GM19328 (cell line): ENCODE measurements at regions not wholly inside any gene's neighbourhood (a gene's known extent, or its start where the extent isn't known, plus 50 kb on each side); places are given as distances from the start of the nearest gene placed in this dataset.
"Not testable (repeated sequence)": the region's sequence is repeated elsewhere in the genome, so short reads cannot be mapped to it uniquely, and the experiment has no call there.

ENCODE experiments used
- ATAC-seq: cut with Tn5 transposase; IDR thresholded peaks from one replicate; pipeline ENCODE4 v1.9.1; 2021; ENCODE audit warnings: mild to moderate bottlenecking, moderate library complexity; ENCODE audit not compliant: unreplicated experiment

DNA sequence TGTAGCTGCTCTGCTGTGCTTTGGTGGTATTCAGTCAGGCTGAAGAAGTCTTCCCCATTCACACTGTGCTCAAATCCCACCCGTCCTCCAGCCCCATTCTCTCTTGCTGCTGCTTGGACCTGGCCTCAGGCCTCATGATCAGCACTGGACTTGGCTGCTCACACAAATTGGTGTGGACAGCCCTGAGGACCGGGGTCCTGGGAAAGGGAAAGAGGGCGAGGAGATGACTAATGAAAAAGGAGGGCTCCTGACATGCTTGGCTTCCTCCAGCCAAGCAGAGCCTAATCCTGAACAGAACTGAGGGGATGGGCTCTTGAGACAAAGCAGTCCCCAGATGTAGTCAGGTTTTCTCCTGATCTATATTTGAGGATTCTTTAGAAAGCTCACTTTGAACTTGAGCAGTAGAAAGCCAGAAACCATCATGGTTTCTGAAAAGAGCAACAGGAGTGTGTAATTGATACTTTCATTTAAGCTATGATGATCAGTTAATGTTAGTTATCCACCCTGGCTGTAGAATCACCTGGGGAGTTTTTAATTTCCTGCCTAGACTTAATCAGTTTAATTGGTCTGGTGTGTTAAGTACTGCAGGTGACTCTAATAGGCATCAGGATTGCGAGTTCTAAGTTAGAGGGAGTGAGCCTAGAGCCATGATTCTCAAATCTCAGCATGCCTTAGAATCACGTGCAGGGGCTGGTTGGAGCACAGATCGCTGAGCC, 79.4 kb upstream of the THBS1 start:
- no peak for ATAC-seq

DNA sequence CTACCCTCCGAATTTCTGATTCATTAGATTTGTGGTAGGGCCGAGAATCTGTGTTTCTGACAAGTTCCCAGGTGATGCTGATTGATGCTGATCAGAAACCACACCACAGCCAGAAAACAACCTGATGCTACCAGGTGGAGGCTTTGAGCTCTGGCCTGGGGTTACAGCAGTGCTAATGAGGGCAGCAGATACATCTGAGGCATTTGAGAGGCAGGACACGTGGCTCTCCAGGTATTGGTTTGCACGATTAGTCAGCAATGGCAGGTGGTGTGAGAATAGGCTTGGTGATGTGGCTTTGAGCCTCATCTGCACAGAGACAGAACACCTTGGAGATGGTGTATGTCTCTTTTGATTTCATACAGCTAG, 78.8 kb upstream of the THBS1 start:
- ATAC-seq = no peak

DNA sequence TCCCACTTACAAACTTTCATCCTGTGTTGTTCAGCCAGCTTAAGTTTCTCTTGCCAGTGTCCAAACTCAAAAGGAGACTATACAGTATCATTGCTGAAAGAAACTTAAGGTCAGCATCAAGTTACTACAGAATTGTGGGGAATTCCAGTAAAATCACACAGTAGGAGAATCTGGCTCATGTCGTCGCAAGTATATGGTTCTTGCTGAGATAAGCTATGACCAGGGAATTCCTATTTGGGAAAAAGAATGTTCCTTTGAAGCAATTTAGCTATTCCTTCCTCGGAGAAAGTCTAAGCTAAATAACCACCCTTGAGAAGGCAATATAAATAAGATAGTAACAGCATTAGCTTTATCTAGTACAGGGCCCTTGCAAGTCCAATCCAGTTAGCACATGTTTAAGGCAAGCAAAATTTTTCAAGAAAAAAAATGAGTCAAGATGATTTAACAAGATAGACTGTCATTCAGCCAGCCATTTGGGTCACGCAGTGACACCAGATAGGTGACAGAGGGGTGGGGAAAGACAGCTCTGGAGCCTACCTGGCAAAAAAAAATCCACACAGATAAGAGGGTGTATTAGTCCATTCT, 78.2 kb upstream of the THBS1 start:
- ATAC-seq = no peak

DNA sequence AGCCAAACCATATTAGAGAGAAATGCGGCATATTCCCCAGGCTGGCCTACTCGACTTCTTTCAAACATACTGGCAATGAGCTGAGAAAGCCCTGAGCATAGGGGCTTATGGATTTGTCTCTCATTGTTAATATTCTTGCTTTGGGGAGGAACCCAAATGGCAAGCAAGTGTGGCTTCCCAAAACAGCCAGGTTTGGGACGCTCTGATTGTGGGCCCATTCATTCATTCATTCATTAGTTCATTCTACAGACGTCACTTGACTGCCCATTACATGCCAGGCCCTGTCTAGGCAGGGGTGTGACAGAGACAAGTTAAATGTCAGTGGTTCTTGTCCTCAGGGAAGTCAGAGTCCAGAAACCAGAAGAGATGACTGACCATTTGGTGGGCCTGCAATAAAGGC, 77.4 kb upstream of the THBS1 start:
- no peak for ATAC-seq

DNA sequence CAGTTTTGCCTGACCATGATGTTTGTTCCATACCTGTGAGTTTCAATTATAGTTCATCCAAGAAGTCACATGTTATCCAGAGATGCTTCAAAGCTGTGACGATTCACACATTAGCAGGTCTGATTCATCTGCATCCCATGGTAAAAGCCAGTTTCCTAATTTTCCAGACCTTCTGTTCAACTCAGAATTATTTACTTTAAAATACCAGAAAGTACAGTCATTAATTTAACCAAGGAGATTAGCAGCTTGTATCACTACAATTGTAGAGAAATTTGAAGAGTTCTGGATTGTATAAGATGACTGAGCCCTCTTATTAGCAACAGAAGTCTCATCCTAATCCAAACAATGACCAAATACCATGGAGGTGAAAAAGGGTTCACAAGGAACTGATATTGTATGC, 76.1 kb upstream of the THBS1 start:
- no peak for ATAC-seq

DNA sequence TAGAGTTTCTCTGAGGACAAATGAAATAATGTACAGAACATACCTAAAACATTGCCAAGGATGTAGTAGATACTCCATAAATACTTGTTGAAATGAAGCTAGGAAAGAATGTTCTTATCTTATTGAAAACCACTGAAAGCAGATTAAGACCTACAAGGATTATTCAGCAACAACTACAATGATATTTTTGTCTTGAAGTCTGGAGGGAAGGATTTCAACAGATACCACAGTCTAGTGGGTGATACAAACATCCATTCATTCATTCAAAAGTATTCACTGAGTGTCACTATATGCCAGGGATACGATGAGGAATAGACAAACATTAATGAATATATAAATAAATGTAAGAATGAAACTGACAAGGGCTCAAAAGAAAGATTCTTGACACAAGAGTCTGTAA, 74.7 kb upstream of the THBS1 start:
- ATAC-seq = no peak

DNA sequence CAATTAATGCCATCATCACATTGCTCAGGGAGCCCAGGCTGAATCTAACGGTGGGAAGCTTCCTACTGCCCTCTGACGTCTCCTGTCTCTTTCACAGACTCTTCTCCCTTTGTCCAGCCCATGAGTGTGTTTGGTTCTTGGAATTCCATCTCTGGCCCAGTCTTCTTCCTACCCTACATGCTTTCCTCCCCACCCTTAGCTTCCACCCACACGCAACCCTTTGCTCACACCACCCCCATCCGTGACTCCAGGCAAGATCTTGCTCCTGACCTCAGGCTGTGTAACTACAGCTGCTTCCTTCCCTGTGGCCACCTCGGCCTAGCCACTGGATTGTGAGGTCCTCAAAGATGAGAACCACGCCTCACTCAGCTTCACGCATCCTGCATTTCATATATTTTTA, 72.3 kb upstream of the THBS1 start:
- ATAC-seq = no peak

DNA sequence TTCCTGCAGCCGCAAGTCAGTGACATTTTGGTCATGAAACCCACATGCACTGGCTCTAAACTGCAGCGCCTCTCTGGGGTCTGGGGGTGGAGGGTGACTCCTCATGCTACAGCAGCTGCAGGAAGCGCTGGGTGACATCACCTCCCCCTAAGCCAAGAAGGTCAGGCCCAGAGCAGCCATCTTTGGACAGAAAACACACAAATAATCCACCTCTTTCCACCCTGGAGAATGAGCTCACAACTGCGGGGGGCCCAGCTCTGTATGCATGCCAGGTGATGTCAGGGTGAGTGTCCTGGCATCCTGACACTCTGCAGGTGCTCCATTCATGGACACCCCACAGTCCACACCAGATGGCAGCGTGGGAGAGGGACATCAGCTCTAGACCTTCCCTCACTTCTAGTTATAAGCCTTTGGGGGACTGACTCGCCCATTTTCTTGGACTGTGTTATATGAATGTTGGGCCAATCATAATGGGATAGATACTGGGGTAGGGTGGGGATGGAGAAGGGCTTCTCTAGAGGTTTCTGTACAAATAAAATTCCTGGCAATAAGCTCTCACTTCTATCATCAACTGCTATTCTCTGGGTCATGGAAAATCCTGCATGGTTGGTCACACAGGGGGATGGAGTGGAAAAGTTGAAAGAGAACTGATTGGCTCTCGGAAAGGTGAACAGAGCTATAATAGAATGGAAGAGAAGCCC, 70.7 kb upstream of the THBS1 start:
- ATAC-seq = no peak

DNA sequence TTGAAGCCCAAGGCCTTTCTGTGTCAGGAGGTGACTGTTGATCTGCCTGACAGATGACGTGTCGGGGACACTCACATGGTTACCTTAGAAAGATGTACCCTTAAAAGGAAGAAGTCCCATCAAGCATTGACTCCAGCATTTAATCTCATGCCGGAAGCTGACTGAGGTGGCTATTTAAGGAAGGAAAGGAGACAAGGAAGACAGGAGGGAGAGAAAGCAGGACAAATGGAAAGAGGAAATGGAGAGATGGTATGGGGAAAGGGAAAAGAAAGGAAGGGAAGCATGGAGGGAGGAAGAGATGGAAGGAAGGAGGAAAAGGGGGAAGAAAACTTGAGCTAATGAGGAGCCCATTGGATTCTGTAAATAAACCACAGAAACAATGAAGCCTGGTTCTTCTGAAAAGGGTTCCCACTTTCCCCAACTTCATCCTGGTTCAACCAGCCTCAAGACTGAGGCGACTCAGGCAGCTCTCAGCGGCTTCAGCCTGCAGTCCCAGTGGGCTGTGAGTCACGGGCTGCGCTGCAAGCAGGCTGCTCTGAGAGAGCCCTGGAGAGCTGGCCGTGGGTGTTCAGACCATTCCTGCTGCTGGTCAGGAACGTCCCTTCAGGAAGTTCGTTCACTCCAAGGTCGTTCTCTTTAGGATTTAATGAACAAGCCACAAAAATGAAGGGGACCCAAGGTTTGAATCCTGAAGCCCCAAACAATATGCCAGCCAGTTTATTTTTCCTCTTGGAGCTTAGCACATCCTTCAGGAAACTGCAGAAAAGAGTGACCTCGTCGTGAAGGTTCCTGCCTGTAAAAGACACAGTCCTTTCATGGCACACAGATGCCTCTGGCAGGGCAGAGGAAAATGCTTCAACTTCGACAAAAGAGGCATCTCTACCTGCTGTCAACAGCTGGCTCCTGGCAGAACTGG, 69.6 kb upstream of the THBS1 start:
- ATAC-seq = no peak

DNA sequence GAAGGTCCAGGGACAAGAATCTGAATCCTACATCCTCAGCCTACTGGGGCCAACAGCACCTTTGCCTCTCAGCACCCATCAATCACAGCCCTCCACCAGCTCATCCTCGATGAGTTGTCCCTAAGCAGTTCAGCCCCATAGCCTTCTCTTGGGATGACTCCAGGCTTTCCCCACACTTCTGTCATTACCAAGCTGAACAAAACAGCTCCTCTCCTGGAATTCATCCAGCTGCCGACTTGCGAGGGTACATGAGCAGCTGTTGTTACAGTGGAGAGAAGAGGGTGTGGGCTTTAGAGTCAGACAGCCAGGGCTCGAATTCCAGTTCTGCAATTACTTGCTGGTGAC, 69.0 kb upstream of the THBS1 start:
- ATAC-seq = no peak

DNA sequence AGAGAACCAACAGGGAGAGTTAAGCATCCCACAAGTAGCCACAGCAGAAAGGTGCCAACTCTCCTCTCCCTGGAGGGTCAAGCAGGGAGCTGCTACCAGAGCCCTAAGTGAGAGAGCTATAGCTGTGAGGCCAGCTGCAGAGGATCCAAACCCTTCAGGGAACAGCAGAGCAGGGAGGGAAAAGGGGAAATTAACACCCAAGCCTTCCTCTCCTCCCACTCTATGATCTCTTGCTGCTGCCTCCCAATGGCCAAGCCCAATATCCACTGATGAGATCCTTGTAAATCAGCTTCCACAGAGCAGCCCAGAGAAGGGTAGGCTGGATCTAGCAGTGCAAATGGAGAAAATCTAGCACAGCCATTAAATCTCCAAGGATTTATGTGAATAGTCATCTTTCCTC, 68.2 kb upstream of the THBS1 start:
- ATAC-seq = no peak

DNA sequence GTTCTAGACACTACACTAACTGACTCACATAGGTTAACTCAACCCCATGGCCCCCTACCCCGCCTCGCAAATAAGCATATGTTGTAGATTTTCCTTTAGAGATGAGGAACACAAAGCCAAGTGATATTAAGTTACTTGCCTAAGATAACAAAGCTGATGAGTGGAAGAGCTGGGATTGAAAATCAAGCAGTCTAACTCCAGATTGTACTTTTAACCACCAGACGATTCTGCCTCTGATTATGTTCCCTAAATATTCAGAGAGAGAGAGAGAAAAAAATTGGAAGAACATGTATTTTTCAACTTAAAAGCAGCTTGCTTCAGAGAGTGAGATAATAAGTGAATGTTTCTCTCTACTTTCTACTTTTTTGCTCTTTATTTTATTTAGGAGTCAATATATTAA, 66.9 kb upstream of the THBS1 start:
- ATAC-seq = no peak

DNA sequence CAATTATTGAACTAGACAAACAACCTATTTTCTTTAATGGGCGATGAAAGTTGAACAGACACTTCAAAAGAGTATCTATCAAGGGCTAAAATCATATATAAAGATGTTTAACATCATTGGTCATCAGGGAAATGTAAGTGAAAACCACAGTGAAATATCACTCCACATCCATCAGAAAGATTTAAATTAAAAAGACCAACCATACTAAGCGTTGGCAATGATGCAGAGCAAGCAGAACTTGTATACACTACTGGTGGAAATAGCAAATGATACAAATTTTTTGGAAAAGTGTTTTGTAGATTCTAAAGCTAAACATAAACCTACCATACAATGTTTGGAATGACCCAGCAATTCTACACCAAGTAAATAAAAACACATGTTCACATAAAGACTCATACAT, 65.9 kb upstream of the THBS1 start:
- no peak for ATAC-seq

DNA sequence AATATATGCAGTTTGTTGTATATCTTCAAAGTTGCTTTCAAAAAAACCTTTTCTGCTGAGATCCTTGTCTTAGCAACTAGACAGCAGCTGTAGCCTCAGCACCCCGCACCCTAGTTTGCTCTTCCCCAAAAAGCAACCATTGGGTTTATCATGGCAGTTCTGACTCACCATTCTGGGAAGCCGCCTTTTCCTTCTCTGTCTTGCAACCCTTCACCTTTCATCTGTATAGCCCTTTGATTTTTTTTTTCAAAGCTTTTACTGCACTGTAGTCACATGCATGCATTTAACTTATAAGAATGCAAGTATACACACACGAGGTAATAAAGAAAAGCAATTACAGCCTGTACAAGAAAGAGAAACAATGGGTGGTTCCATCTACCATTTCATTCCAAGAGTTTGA, 65.1 kb upstream of the THBS1 start:
- ATAC-seq = no peak

DNA sequence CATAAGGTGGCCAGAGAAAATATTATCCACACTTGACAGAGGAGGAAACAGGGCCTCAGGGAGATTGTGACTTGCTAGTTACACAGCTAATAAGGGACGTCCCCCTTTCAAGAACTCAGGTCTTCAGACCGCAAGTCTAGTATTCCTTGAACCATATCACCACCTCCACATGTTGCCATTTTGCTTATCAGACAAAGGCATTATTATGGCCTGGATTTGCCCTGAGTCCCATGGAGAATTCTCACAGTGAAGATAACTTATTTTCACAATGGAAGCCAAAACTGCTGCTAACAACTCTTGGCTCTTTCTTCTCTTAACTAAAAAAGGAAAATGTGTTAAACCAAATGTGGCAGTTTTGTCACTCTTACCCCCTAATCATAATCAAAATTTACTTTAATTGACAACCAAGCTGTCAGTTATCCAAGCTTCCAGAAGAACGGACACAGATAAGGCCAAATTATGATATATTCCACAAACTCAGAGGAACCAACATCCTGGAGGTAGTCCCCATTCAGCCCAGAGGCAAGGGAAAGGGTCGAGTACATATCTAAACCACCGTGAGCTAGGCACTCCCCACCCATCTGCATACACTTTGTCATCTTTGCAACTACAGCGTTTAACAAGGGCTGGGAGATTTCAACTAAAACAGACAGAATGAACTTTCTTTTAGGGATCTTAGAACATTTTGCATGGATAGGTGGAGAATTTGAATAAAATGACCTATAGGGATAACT, 63.6 kb upstream of the THBS1 start:
- no peak for ATAC-seq

DNA sequence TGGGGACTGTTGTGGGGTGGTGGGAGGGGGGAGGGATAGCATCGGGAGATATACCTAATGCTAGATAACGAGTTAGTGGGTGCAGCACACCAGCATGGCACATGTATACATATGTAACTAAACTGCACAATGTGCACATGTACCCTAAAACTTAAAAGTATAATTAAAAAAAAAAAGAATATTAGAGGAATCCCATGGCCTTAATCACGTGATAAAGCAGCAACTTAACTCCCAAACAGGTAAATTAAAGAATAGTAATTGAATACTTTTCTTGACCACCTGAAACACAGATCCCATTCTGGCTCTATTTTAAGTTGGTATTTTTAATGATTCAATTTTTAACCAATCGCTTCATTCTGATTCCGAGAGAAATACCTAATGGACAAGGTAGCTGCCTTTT, 56.9 kb upstream of the THBS1 start:
- ATAC-seq = not testable (repeated sequence)

DNA sequence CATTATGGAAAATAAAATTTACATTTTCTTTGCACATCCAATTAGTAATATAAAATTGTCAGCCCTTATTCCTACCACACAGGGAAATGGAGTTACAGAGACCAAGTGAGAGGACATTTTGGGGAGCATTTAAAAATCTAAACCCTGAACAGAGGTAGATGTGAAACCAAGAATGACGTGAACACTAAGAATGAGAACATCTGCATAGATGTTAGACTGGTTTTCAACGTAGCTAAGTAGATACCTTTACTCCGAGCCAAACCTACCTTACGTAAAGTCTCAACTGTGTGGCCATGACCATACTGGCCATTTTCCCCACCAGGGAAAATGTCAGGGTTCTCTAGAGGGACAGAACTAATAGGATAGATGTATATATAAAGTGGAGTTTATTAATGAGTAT, 51.4 kb upstream of the THBS1 start:
- ATAC-seq = no peak

DNA sequence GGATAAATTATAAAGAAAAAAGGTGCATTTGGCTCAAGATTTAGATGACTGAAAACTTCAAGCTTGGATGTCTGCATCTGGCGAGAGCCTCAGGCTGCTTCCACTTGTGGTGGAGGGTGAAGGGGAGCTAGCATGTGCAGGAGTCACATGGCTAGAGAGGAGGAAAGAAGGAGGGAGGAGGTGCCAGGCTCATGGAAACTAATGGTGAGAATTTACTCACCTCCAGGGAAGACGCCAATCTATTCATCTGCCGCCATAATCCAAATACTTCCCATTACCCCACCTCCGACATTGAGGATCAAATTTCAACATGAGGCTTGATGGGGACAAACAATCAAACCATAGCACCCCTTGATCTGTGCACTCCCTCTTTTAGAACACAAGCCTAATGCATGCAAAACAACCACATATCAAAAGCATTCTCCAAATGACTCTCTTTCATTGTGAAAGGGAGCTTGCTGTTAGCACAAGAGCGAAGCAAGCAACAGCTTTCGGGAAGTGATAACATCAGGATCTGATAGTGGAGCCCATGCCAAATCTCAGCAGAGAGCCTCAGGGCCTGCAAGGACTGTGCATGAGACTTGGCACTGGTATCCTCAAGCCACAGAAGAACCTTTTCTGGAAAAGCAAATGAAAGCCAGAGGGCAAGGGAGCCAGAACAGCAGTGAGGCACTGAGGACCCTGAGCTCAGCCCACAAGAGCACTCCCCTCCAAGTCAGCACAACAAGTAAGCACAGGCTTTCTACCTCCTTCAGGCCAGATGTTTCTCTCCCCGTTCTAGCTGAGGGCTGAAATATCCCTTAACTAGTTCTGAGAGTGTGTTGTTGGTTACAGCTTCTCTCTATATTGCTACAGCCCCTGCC, 50.2 kb upstream of the THBS1 start:
- no peak for ATAC-seq
